Activated naive CD4-positive, alpha-beta T cell (primary cell): ENCODE measurements at regions not wholly inside any gene's neighbourhood (a gene's known extent, or its start where the extent isn't known, plus 50 kb on each side); places are given as distances from the start of the nearest gene placed in this dataset.
"Not testable (repeated sequence)": the region's sequence is repeated elsewhere in the genome, so short reads cannot be mapped to it uniquely, and the experiment has no call there.

Experiments
- DNase-seq, 4 experiments: peaks; one replicate each; lab custom pipeline; 2025; lab: John Stamatoyannopoulos, UW

- no peak for DNase-seq
Measured at GRCh38 chr13:61670384-61671161, 254.9 kb upstream of the PCDH20 start.

DNA sequence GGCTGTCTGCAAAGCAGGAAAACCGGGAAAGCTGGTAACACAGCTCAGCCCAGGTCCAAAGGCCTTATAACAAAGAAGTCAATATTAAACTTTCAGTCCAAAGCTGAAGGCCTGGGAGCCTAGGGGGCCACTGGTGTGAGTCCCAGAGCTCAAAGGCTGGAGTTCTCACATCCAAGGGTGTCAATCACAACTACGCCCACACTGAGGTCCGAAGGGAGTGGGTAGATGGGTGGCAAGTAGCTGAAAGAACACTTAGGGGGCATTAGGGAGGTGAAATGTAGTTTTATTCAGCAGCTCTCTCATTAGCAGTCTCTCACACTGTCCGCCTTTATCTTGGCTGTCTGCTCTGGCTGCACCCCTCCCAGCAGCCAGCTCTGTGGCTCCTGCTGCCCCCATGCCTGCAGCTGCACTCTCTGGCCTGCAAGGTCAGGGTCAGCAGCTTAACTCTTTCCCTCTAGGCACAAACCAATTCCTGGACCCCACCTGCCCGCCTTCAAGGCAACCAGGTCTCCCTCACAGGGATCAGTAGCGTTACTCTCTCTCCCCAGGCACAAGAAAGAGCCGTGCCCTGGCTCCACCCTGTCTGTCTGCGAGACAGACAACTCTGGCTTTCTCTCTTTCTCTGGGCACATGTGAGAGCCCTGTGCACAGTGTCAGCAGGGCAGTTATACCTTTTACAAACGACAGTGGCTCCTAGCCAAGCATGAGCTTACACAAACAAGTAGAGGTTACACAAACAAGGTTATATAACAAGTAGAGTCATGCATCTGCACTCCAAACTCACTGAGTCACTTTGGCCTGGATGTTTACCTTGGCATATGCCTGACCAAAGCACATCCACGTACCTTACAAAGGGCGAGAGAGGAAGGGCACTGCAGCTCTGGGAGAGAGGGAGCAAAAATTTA lies 249.4 kb upstream of the PCDH20 start:
- DNase-seq: no peak

GRCh38 chr13:61654481-61654880 lies 238.8 kb upstream of the PCDH20 start:
- DNase-seq: no peak

GRCh38 chr13:61648547-61648946 lies 232.9 kb upstream of the PCDH20 start:
- DNase-seq: no peak

DNA sequence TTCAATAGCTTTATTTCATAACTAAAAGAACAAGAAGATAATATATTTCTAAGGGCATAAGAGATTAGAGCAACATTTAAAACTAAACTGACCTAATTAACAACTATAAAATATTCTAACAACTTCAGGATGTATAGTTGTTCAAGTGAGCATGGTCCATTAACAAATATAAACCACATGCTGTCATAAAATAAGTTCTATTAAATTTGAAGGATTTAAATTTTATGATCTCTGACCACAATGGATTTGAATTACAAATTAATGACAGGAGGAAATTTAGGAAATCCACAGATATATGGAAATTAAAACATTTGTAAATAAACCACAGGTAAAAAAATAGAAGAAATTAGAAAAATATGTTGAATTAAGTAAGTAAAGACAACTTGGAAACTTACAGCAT lies 196.5 kb upstream of the PCDH20 start:
- no peak for DNase-seq

DNA sequence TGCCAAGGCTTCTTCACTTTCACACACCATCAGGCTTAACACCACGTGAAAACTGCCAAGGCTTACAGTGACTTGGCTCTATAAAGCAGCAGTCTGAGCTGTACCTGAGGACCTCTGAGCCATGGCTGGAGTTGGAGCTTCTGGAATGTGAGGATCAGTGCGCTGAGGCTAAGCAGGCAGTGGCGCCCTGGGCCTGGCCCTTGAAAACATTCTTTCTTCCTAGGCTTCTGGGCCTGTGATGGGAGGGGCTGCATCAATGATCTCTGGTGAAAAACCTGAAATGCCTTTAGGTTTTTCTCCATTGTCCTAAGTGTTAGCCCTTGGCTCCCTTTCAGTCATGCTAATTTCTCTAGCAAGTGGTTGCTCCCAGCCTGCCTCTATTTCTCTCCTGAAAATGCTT lies 192.5 kb upstream of the PCDH20 start:
- no peak for DNase-seq

- DNase-seq: no peak
Measured at GRCh38 chr13:61600360-61601033, 184.8 kb upstream of the PCDH20 start.

GRCh38 chr13:61592489-61592888 lies 176.8 kb upstream of the PCDH20 start:
- no peak for DNase-seq

DNA sequence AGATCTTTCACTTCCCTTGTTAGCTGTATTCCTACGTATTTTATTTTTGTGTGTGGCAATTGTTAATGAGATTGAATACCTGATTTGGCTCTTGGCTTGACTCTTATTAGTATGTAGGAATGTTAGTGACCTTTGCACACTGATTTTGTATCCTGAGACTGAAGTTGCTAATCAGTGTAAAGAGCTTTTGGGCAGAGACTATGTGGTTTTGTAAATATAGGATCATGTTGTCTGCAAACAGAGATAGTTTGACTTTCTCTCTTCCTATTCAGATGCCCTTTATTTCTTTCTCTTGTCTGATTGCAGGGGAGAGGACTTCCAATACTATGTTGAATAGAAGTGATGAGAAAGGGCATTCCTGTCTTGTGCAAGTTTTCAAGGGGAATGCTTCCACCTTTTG lies 160.3 kb upstream of the PCDH20 start:
- DNase-seq: no peak

DNA sequence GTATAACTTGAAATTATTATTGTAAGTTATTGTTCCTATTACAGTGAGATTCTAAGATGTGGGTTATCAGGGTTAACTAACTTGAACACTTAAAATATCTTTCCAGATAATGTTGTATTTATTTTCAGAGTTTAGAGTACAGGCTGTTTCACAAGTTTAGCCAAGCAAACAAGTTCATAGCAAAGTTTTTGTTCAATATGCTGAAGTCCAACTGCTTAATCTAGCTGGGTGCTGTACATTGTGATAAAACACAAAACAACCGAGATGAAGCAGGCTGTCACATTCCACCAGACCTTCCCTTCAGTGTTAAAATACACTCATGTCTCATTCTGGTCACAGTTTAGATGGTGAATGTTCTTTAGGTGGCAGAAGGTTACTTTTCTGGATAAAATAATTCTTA lies 148.0 kb upstream of the PCDH20 start:
- DNase-seq: no peak

DNA sequence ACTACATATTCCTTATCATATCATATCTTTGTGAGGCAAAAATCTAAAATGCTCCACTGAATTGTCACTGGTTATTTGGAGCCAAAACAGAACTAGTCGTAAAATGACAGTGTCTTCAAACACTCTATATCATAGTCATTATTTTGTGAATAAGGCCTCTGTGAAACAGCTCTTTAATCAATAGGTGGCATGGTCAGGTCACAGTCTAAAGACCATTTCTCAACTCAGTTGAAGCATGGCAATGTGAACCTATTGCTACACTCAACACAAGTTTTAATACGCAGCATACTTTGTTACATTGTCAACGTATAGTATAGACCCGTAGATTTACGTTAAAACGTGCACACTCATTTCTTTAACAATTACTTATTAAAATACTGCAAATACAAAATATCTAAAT lies 131.3 kb upstream of the PCDH20 start:
- no peak for DNase-seq

GRCh38 chr13:61546413-61546812 lies 130.8 kb upstream of the PCDH20 start:
- no peak for DNase-seq

- DNase-seq: no peak
Measured at GRCh38 chr13:61536433-61536832, 120.8 kb upstream of the PCDH20 start.

DNA sequence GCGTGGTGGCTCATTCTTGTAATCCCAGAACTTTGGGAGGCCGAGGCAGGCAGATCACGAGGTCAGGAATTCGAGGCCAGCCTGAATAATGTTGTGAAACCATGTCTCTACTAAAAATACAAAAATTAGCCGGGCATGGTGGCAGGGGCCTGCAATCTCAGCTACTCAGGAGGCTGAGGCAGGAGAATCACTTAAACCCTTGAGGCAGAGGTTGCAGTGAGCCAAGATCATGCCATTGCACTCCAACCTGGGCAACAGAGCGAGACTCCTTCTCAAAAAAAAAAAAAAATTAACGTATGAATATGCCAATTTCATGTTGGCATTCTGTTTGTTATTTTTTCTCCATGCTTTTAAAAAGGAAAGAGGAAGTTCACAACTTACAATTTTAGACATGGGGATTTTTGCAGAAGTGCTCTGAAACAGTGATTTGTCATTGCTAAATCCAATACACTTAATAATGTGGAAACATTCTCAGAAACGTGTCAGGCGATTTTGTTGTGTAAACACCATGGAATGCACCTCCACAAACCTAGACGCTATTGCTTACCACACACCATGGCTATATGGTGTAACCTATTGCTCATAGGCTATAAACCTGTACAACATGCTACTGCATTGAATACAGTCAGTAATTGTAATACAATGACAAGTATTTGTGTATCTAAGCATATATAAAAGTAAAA lies 115.9 kb upstream of the PCDH20 start:
- no peak for DNase-seq

DNA sequence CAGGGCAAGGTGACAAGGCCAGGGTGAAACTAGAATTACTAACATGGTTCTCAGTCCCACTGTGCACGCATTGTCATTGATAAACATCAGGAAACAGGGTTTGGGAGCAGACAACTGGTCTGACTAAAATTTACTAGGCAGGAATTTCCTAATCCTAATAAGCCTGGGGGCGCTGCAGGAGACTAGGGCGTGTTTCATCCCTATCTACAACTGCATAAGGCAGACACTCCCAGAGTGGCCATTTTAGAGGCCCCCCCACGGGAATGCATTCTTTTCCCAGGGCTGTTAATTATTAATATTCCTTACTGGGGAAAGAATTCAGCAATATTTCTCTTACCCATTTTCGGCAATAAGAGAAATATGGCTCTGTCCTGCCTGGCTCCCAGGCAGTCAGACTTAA lies 103.6 kb upstream of the PCDH20 start:
- DNase-seq: not testable (repeated sequence)

DNA sequence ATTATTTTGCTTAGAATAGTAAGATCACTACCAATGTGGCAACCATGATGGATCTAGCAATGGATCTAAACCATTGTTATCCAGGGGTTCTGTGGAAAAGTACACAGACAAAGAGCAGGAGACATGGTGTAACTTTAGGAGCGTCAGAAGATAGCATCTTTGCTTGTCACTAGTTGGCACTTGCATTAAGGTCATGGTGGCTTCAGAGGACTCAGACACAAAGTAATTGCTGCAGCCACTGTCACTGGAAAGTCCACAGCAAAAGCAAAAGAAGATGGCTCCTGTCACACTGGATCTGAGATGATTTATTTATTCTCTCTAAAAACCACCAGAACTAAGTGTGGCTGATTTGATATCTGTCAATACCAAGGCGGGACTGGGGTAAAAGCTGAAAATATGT lies 93.3 kb upstream of the PCDH20 start:
- no peak for DNase-seq

DNA sequence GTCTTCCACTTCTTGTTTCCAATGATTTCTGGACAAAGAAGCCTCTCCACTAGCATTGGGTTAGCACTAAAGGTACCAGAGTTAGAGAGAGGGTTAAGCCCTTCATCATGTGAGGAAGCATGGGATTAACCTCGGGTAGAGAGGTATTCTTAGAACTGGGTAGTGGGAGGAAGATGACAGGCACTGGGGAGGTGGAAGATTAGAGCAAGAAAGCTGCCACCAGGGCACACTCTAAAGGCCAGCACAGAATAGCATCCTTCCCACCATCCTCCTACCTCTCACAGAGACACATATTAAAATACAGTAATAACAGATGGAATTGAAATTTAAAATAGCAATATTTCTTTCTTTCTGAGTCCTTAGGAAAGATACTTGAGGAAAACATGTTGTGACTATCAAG lies 84.5 kb upstream of the PCDH20 start:
- no peak for DNase-seq

GRCh38 chr13:61495648-61496047 lies 80.0 kb upstream of the PCDH20 start:
- DNase-seq: no peak

DNA sequence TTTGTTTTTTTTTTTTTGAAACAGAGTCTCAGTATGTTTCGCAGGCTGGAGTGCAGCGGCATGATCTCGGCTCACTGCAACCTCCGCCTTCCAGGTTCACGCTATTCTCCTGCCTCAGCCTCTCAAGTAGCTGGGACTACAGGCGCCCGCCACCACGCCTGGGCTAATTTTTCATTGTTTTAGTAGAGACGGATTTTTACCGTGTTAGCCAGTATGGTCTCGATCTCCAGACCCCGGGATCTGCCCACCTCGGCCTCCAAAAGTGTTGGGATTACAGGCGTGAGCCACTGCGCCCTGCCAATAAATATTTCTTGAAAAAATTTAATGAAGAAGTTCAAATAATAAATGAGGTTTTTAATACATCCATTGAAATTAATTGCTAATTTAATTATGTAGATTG lies 77.9 kb upstream of the PCDH20 start:
- DNase-seq: not testable (repeated sequence)

DNA sequence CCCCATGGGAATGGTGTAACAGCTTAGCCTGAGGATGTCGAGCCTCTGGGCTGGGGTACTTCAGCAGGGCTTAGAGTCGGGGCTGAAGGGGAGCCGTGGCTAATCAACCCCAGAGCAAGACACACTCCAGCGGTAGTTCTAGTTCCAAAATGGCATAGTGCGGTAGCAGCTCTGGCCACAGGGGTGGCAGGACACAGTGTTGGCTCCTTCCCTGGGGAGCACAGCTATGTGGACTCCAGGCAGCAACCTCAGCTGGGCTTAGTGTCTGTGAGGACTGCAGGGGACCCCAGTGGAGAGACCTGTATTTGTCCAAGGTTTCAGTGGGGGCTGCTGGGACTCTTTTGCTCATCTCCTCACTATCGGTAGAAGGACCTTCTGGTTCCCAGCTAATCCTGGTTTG lies 70.8 kb upstream of the PCDH20 start:
- no peak for DNase-seq

DNA sequence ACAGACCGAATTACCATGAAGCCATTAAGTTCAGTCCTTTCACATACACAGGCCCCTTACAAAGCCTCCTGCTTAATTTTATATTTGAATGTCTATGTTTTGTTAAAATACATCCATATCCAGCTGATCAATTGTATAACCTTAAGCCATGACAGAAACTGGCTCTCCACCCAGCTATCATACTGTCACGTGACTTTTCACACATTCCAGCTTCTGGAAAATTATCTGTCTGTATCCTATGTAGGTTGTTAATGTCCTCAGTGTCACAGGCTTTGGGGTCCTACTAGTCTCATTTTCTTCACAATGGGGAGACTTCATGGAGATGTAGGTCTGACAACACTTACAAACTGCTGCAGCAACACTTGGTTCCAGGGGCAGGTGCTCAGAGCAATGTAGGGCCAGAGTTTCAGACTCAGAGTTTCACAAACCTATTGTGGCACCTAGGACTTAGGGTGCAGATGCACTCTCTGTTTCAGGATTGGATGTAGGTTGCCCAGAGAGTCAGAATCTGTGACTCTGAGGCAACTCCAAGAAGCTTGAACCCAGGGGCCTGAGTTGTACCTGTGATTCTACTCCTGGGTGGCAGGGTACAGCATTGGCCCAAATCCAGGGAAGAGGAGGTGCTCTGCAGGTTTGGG lies 69.6 kb upstream of the PCDH20 start:
- no peak for DNase-seq

GRCh38 chr13:61477619-61478018 lies 62.0 kb upstream of the PCDH20 start:
- no peak for DNase-seq
